ENCODE measurements at regions not wholly inside any gene's neighbourhood (a gene's known extent, or its start where the extent isn't known, plus 50 kb on each side); places are given as distances from the start of the nearest gene placed in this dataset.

DNA sequence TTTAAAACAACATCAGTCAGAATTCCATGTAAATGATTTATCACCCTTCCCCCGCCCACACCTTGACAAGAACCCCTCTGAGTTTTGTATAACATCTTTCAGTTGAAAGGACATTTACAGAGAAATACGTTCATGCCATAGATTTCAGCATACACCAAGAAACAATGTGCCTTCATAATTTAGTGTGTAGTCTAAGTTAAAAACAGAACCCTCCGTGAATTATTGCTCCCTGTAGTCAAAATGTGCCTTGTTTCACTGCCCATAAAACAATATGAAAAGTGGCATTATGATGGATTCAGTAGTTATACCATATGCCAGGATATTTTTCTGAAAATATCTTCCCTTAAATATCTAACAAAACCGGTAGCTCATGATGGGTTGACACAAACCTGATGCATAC is 953.9 kb downstream of the GBE1 start:
- TF ChIP-seq, protein P1, sequence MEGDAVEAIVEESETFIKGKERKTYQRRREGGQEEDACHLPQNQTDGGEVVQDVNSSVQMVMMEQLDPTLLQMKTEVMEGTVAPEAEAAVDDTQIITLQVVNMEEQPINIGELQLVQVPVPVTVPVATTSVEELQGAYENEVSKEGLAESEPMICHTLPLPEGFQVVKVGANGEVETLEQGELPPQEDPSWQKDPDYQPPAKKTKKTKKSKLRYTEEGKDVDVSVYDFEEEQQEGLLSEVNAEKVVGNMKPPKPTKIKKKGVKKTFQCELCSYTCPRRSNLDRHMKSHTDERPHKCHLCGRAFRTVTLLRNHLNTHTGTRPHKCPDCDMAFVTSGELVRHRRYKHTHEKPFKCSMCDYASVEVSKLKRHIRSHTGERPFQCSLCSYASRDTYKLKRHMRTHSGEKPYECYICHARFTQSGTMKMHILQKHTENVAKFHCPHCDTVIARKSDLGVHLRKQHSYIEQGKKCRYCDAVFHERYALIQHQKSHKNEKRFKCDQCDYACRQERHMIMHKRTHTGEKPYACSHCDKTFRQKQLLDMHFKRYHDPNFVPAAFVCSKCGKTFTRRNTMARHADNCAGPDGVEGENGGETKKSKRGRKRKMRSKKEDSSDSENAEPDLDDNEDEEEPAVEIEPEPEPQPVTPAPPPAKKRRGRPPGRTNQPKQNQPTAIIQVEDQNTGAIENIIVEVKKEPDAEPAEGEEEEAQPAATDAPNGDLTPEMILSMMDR (IDR thresholded peaks at IDR 0.05), result no peak
- no peak for TF ChIP-seq POLR2A (IDR thresholded peaks at IDR 0.05)

Measured in Peyer's patch (tissue), 4 donors.